A549 (cell line): ENCODE measurements at regions not wholly inside any gene's neighbourhood (a gene's known extent, or its start where the extent isn't known, plus 50 kb on each side); places are given as distances from the start of the nearest gene placed in this dataset.

Experiments
- ATAC-seq, 2 experiments: fragments of 200-7000 bp in 1 of 2; fragments of >200 bp in 1 of 2; cut with Nextera tagmentation in 1 of 2; cut with Tn5 transposase in 1 of 2; 3 replicates each; pipeline versions ENCODE4 v1.8.0 to v1.9.1; 2018 to 2020; ENCODE audit warnings: mild to moderate bottlenecking in 1 of 2, moderate library complexity in 1 of 2
- CTCF ChIA-PET: fragments of 300-600 bp; sonication (Branson Sonifier 250); formaldehyde crosslinking; extraction: SDS; loops from one replicate; lab custom pipeline; 2021; ENCODE audit warnings: antibody characterized with exemption, inconsistent platforms; lab: Yijun Ruan, JAX
- POLR2A ChIA-PET: fragments of 350-600 bp; formaldehyde crosslinking; extraction: SDS; loops from one replicate; lab custom pipeline; 2021; ENCODE audit warnings: antibody characterized with exemption, inconsistent platforms; lab: Yijun Ruan, JAX
- DNase-seq, 2 experiments: peaks; one replicate each; pipeline versions ENCODE4 v3.0.0 to v3.0.0-alpha.2; 2011 to 2016; ENCODE audit warnings: low read depth in 1 of 2, low spot score in 1 of 2
- FAIRE-seq: peaks from 2 replicates; lab custom pipeline; 2011; peaks lifted over from hg19 to GRCh38; lab: Jason Lieb, UNC
- H3K27ac ChIP-seq, 2 experiments: fragments of >200 bp; sonication (Bioruptor Twin); formaldehyde crosslinking; 3 replicates each; pipeline ENCODE4 v1.5.1; 2016 to 2017
- H3K4me1 ChIP-seq: fragments of >200 bp; sonication (Bioruptor Twin); formaldehyde crosslinking; 3 replicates; pipeline ENCODE4 v1.6.1; 2016
- H3K4me2 ChIP-seq: fragments of >200 bp; sonication (Bioruptor Twin); formaldehyde crosslinking; 3 replicates; pipeline ENCODE4 v1.6.1; 2016
- H3K4me3 ChIP-seq: fragments of >200 bp; sonication (Bioruptor Twin); formaldehyde crosslinking; 3 replicates; pipeline ENCODE4 v1.5.1; 2016
- H3K9me3 ChIP-seq: fragments of >200 bp; sonication (Bioruptor Twin); formaldehyde crosslinking; 3 replicates; pipeline ENCODE4 v1.6.1; 2016
- CBX8 ChIP-seq: fragments of 200-600 bp; sonication (generic); IDR thresholded peaks from 2 replicates; pipeline ENCODE4 v1.6.1; 2016
- EHF ChIP-seq: fragments of 250-450 bp; sonication (Bioruptor Pico); IDR thresholded peaks from 2 replicates; pipeline ENCODE4 v1.5.0; 2020; ENCODE audit warnings: mild to moderate bottlenecking
- EHMT2 ChIP-seq: fragments of 200-600 bp; sonication (generic); IDR thresholded peaks from 2 replicates; pipeline ENCODE4 v1.6.1; 2016; ENCODE audit warnings: antibody characterized with exemption, low read depth, mild to moderate bottlenecking, moderate library complexity
- EP300 ChIP-seq, 2 experiments: fragments of >200 bp; sonication (Bioruptor Twin); formaldehyde crosslinking; IDR thresholded peaks; 2 replicates in 1 of 2; 3 replicates in 1 of 2; pipeline ENCODE4 v1.6.1; 2016 to 2017
- FOXS1 ChIP-seq: fragments of 250-450 bp; sonication (Bioruptor Pico); IDR thresholded peaks from 2 replicates; pipeline ENCODE4 v1.5.0; 2020; ENCODE audit warnings: mild to moderate bottlenecking, moderate library complexity
- HDAC2 ChIP-seq: fragments of 200-600 bp; sonication (generic); IDR thresholded peaks from 2 replicates; pipeline ENCODE4 v1.6.1; 2016
- HOXA7 ChIP-seq: fragments of 250-450 bp; sonication (Bioruptor Pico); IDR thresholded peaks from 2 replicates; pipeline ENCODE4 v1.5.0; 2020; ENCODE audit warnings: mild to moderate bottlenecking, moderate library complexity
- JUNB ChIP-seq: fragments of >200 bp; sonication (Bioruptor Twin); formaldehyde crosslinking; IDR thresholded peaks from 2 replicates; pipeline ENCODE4 v1.6.1; 2016
- MAFK ChIP-seq: fragments of 450-650 bp; IDR thresholded peaks from 2 replicates; pipeline ENCODE4 v1.6.1; 2014; ENCODE audit not compliant: partially characterized antibody
- NPAS2 ChIP-seq: fragments of 250-450 bp; sonication (Bioruptor Pico); IDR thresholded peaks from 2 replicates; pipeline ENCODE4 v1.8.0; 2022; ENCODE audit warnings: mild to moderate bottlenecking, moderate library complexity, borderline replicate concordance
- PBX3 ChIP-seq: IDR thresholded peaks from 2 replicates; pipeline ENCODE4 v1.6.1; 2012
- PHF8 ChIP-seq: fragments of 200-600 bp; sonication (generic); IDR thresholded peaks from 2 replicates; pipeline ENCODE4 v1.6.1; 2016; ENCODE audit warnings: low read depth, mild to moderate bottlenecking, antibody characterized with exemption, moderate library complexity, borderline replicate concordance
- POLR2A ChIP-seq: IDR thresholded peaks from 2 replicates; pipeline ENCODE4 v1.6.1; 2012; ENCODE audit warnings: mild to moderate bottlenecking, low read length
- REST ChIP-seq: fragments of 200-600 bp; sonication (generic); IDR thresholded peaks from 2 replicates; pipeline ENCODE4 v1.6.1; 2016; ENCODE audit warnings: antibody characterized with exemption, mild to moderate bottlenecking, moderate library complexity
- ZFP36 ChIP-seq: fragments of 450-650 bp; IDR thresholded peaks from 2 replicates; pipeline ENCODE4 v1.6.1; 2014; ENCODE audit warnings: borderline replicate concordance; ENCODE audit not compliant: partially characterized antibody
- WGBS: methylation state at CpG from one replicate; pipeline ENCODE4 v1.1.6; 2017; ENCODE audit errors: missing lambda C conversion rate; 5-methylcytosine and 5-hydroxymethylcytosine counted together
- TF ChIP-seq, protein P1 (sequence below): IDR thresholded peaks from 2 replicates; pipeline ENCODE4 v1.6.1; 2012; ENCODE audit warnings: low read depth, borderline replicate concordance
- TF ChIP-seq, protein P2 (sequence below): fragments of 250-450 bp; sonication (Bioruptor Pico); IDR thresholded peaks from 2 replicates; pipeline ENCODE4 v1.5.0; 2021; ENCODE audit warnings: mild to moderate bottlenecking, moderate library complexity, borderline replicate concordance
- TF ChIP-seq, protein P3 (sequence below): fragments of >200 bp; sonication (Bioruptor Twin); formaldehyde crosslinking; IDR thresholded peaks from 3 replicates; pipeline ENCODE4 v1.6.1; 2016

- TF ChIP-seq HDAC2 = no peak
- TF ChIP-seq CBX8 = no peak
Measured at GRCh38 chr4:177512646-177513045, 70.4 kb upstream of the AGA start (continued).

- 60% methylated on average over 2 of the region's 2 CpGs for WGBS
- FAIRE-seq = no peak
Measured at GRCh38 chr4:177517862-177518261, 75.6 kb upstream of the AGA start.

More at GRCh38 chr4:177517862-177518261, 75.6 kb upstream of the AGA start:
- Histone ChIP-seq H3K9me3 (no peaks in the 10 kb centered on the region), H3K27ac (no peak overlapping the region), H3K4me1 (no peaks in the 10 kb centered on the region), H3K4me2 (no peak overlapping the region)
- no peak for ATAC-seq
- POLR2A ChIA-PET = no interaction called here
- DNase-seq = no peak
- TF ChIP-seq, protein P1, sequence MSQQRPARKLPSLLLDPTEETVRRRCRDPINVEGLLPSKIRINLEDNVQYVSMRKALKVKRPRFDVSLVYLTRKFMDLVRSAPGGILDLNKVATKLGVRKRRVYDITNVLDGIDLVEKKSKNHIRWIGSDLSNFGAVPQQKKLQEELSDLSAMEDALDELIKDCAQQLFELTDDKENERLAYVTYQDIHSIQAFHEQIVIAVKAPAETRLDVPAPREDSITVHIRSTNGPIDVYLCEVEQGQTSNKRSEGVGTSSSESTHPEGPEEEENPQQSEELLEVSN = no peak
- no peak for TF ChIP-seq HOXA7 (CRISPR knock-in tag)
- TF ChIP-seq EHMT2 = no peak
- no peak for TF ChIP-seq FOXS1
- no peak for TF ChIP-seq REST
- no peak for TF ChIP-seq JUNB
- no peak for TF ChIP-seq NPAS2 (CRISPR knock-in tag)
- no peak for TF ChIP-seq POLR2A
- TF ChIP-seq, protein P2, sequence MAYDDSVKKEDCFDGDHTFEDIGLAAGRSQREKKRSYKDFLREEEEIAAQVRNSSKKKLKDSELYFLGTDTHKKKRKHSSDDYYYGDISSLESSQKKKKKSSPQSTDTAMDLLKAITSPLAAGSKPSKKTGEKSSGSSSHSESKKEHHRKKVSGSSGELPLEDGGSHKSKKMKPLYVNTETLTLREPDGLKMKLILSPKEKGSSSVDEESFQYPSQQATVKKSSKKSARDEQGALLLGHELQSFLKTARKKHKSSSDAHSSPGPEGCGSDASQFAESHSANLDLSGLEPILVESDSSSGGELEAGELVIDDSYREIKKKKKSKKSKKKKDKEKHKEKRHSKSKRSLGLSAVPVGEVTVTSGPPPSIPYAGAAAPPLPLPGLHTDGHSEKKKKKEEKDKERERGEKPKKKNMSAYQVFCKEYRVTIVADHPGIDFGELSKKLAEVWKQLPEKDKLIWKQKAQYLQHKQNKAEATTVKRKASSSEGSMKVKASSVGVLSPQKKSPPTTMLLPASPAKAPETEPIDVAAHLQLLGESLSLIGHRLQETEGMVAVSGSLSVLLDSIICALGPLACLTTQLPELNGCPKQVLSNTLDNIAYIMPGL = no peak
- TF ChIP-seq, protein P3, sequence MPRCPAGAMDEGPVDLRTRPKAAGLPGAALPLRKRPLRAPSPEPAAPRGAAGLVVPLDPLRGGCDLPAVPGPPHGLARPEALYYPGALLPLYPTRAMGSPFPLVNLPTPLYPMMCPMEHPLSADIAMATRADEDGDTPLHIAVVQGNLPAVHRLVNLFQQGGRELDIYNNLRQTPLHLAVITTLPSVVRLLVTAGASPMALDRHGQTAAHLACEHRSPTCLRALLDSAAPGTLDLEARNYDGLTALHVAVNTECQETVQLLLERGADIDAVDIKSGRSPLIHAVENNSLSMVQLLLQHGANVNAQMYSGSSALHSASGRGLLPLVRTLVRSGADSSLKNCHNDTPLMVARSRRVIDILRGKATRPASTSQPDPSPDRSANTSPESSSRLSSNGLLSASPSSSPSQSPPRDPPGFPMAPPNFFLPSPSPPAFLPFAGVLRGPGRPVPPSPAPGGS = no peak
- no peak for TF ChIP-seq ZFP36
- TF ChIP-seq EP300 (IDR thresholded peaks at IDR 0.05) = no peak
- no peak for TF ChIP-seq EHF (CRISPR knock-in tag)
- no peak for TF ChIP-seq PHF8
- no peak for TF ChIP-seq MAFK
- TF ChIP-seq HDAC2 = no peak
- TF ChIP-seq PBX3 = no peak
- TF ChIP-seq, all 56 proteins: peak for 0
- no peak overlapping the region for H3K4me3 ChIP-seq
- CTCF ChIA-PET = no interaction called here
